Brain microvascular endothelial cell (primary cell): ENCODE measurements at regions not wholly inside any gene's neighbourhood (a gene's known extent, or its start where the extent isn't known, plus 50 kb on each side); places are given as distances from the start of the nearest gene placed in this dataset.
"Not testable (repeated sequence)": the region's sequence is repeated elsewhere in the genome, so short reads cannot be mapped to it uniquely, and the experiment has no call there.

ENCODE experiments used
- DNase-seq: peaks from one replicate; pipeline ENCODE4 v3.0.0-alpha.2; 2020
- H3K27ac ChIP-seq: fragments of 250-450 bp; sonication (Bioruptor Pico); 2 replicates; pipeline ENCODE4 v1.5.1; 2020; ENCODE audit warnings: mild to moderate bottlenecking, moderate library complexity
- H3K27me3 ChIP-seq: fragments of 250-450 bp; sonication (Bioruptor Pico); replicated peaks from 2 replicates; pipeline ENCODE4 v1.5.1; 2020; ENCODE audit warnings: mild to moderate bottlenecking
- H3K36me3 ChIP-seq: fragments of 250-450 bp; sonication (Bioruptor Pico); replicated peaks from 2 replicates; pipeline ENCODE4 v1.5.1; 2020; ENCODE audit warnings: mild to moderate bottlenecking
- H3K4me3 ChIP-seq: 2 replicates; pipeline ENCODE4 v1.5.1; 2011; ENCODE audit warnings: low read depth, mild to moderate bottlenecking, control low read depth, low read length, moderate library complexity
- CTCF ChIP-seq: IDR thresholded peaks from 2 replicates; pipeline ENCODE4 v1.5.1; 2011; ENCODE audit warnings: low read depth, mild to moderate bottlenecking, moderate library complexity, low read length, control low read depth, inconsistent platforms; ENCODE audit errors: missing control alignments
- in situ Hi-C: cut with HindIII; loops from 2 replicates; pipeline ENCODE4 v1.10.0; 2017; ENCODE audit warnings: low sequenced_read_pairs, low pct_ligation_motif_present

GRCh38 chr6:82551831-82552230, 188.2 kb downstream of the TPBG start:
- Histone ChIP-seq H3K36me3 (no peaks in the 10 kb centered on the region), H3K27me3 (no peaks in the 10 kb centered on the region), H3K4me3 (no peak overlapping the region), H3K27ac (no peak overlapping the region)
- in situ Hi-C loops = no loop called here
- no peak for DNase-seq
- no peak for TF ChIP-seq CTCF

GRCh38 chr6:82553863-82554531, 190.4 kb downstream of the TPBG start:
- no peak overlapping the region for H3K27ac ChIP-seq
- in situ Hi-C loops = no loop called here
- TF ChIP-seq CTCF = no peak
- DNase-seq = no peak
- H3K4me3 ChIP-seq = no peak overlapping the region
- H3K27me3 ChIP-seq = no peaks in the 10 kb centered on the region
- no peaks in the 10 kb centered on the region for H3K36me3 ChIP-seq

GRCh38 chr6:82554666-82555065, 191.0 kb downstream of the TPBG start:
- no peak overlapping the region for H3K27ac ChIP-seq
- H3K4me3 ChIP-seq = no peak overlapping the region
- H3K36me3 ChIP-seq = no peaks in the 10 kb centered on the region
- no peak for TF ChIP-seq CTCF
- in situ Hi-C loops = no loop called here
- no peak for DNase-seq
- no peaks in the 10 kb centered on the region for H3K27me3 ChIP-seq

GRCh38 chr6:82555801-82556200, 192.2 kb downstream of the TPBG start:
- no peak overlapping the region for H3K27ac ChIP-seq
- DNase-seq = no peak
- in situ Hi-C loops = no loop called here
- TF ChIP-seq CTCF = no peak
- no peaks in the 10 kb centered on the region for H3K27me3 ChIP-seq
- no peak overlapping the region for H3K4me3 ChIP-seq
- no peaks in the 10 kb centered on the region for H3K36me3 ChIP-seq

- H3K27me3 ChIP-seq, in situ Hi-C loops, H3K27ac ChIP-seq, DNase-seq, H3K4me3 ChIP-seq, H3K36me3 ChIP-seq: not testable (repeated sequence)
These were observed 194.9 kb downstream of the TPBG start for GRCh38 chr6:82558531-82558930.

GRCh38 chr6:82567621-82568020, 204.0 kb downstream of the TPBG start:
- DNase-seq = no peak
- TF ChIP-seq CTCF = no peak
- no peaks in the 10 kb centered on the region for H3K36me3 ChIP-seq
- no peaks in the 10 kb centered on the region for H3K27me3 ChIP-seq
- H3K4me3 ChIP-seq = no peak overlapping the region
- no peak overlapping the region for H3K27ac ChIP-seq
- in situ Hi-C loops = no loop called here
